ENCODE measurements at regions not wholly inside any gene's neighbourhood (a gene's known extent, or its start where the extent isn't known, plus 50 kb on each side); places are given as distances from the start of the nearest gene placed in this dataset.

- TF ChIP-seq ZBTB40 (IDR thresholded peaks at IDR 0.05) (no peak), ZBTB40 (CRISPR knock-in tag; IDR thresholded peaks at IDR 0.05) (no peak), GATAD2A (CRISPR knock-in tag; IDR thresholded peaks at IDR 0.05) (no peak), ZNF782 (CRISPR knock-in tag; IDR thresholded peaks at IDR 0.05; ENCODE audit: borderline replicate concordance) (no peak), MIER2 (CRISPR knock-in tag; IDR thresholded peaks at IDR 0.05) (no peak), SIN3B (IDR thresholded peaks at IDR 0.05; ENCODE audit: low read length) (no peak), TFAP4 (IDR thresholded peaks at IDR 0.05; ENCODE audit: borderline replicate concordance, low read depth) (no peak), DBP (CRISPR knock-in tag; IDR thresholded peaks at IDR 0.05; ENCODE audit: not compliant biosample characterization) (no peak)
Measured at GRCh38 chr1:115910231-115910630, 66.1 kb upstream of the SLC22A15 start (continued).
